HCT116 (cell line): ENCODE measurements at regions not wholly inside any gene's neighbourhood (a gene's known extent, or its start where the extent isn't known, plus 50 kb on each side); places are given as distances from the start of the nearest gene placed in this dataset.

ENCODE experiments used
- ATAC-seq: fragments of 200-7000 bp; cut with Tn5 transposase; 2 replicates; pipeline ENCODE4 v1.9.1; 2020; ENCODE audit warnings: mild to moderate bottlenecking, moderate library complexity
- BruUV-seq: library from RNA; stranded (reverse); fragments of 400-500 nt; replicated peaks from 2 replicates; lab custom pipeline; 2021; lab: Mats Ljungman, UMichigan
- CTCF ChIA-PET: fragments of 300-600 bp; sonication (Branson Sonifier 250); formaldehyde crosslinking; loops from one replicate; lab custom pipeline; 2021; ENCODE audit warnings: antibody characterized with exemption; lab: Charles Lee
- POLR2A ChIA-PET: fragments of 300-600, 350-600 bp; sonication (Branson Sonifier 250); formaldehyde crosslinking; loops from one replicate; lab custom pipeline; 2021; ENCODE audit warnings: antibody characterized with exemption; lab: Charles Lee
- RAD21 ChIA-PET, 2 experiments: fragments of 300-600 bp; sonication (Branson Sonifier 250); formaldehyde crosslinking; loops; one replicate each; lab custom pipeline; 2023; ENCODE audit warnings: low total read pairs in 2 of 2; ENCODE audit not compliant: uncharacterized antibody in 2 of 2, unreplicated experiment in 2 of 2, low non-redundant PET in 1 of 2; lab: Charles Lee
- DNase-seq: peaks from one replicate; pipeline ENCODE4 v3.0.0-alpha.2; 2010; ENCODE audit warnings: low read depth, low spot score
- H2AFZ ChIP-seq: fragments of 200-600 bp; shearing (Covaris generic), sonication (generic); 2 replicates; pipeline ENCODE4 v1.6.1; 2017; ENCODE audit warnings: low read depth, mixed run types, mixed read lengths, antibody characterized with exemption, low read length; ENCODE audit not compliant: poor library complexity, severe bottlenecking
- H3K27ac ChIP-seq: 2 replicates; pipeline ENCODE4 v1.5.1; 2012; ENCODE audit warnings: low read depth, low read length
- H3K27me3 ChIP-seq: fragments of 200-600 bp; sonication (generic); 2 replicates; pipeline ENCODE4 v1.6.1; 2016; ENCODE audit warnings: mixed run types, low read length, mixed read lengths; ENCODE audit not compliant: insufficient read depth
- H3K36me3 ChIP-seq, 2 experiments: fragments of 200-500 bp in 1 of 2; fragments of 200-600 bp in 1 of 2; sonication (Bioruptor generic) in 1 of 2; sonication (generic) in 1 of 2; 2 replicates each; pipeline versions ENCODE4 v1.5.1 to v1.6.1; 2014 to 2016; ENCODE audit warnings: low read length in 2 of 2, inconsistent platforms in 1 of 2, mixed read lengths in 1 of 2, mixed run types in 1 of 2; ENCODE audit not compliant: insufficient read depth in 2 of 2, control insufficient read depth in 1 of 2
- H3K4me1 ChIP-seq, 2 experiments: fragments of 200-600 bp in 1 of 2; sonication (generic) in 1 of 2; 2 replicates each; pipeline versions ENCODE4 v1.5.1 to v1.6.1; 2012 to 2017; ENCODE audit warnings: low read length in 2 of 2, inconsistent platforms in 1 of 2, mild to moderate bottlenecking in 1 of 2, mixed read lengths in 1 of 2, mixed run types in 1 of 2, moderate library complexity in 1 of 2; ENCODE audit not compliant: insufficient read depth in 2 of 2, control insufficient read depth in 1 of 2
- H3K4me2 ChIP-seq: fragments of 200-600 bp; sonication (generic); 2 replicates; pipeline ENCODE4 v1.6.1; 2017; ENCODE audit warnings: mixed run types, low read length, mixed read lengths
- H3K4me3 ChIP-seq, 2 experiments: fragments of 200-600 bp in 1 of 2; sonication (generic) in 1 of 2; replicated peaks in 1 of 2; 2 replicates each; pipeline ENCODE4 v1.5.1; 2011 to 2016; ENCODE audit warnings: low read length in 2 of 2, control low read depth in 1 of 2, low read depth in 1 of 2, mild to moderate bottlenecking in 1 of 2, mixed read lengths in 1 of 2, mixed run types in 1 of 2
- H3K79me2 ChIP-seq: fragments of 200-600 bp; sonication (generic); 2 replicates; pipeline ENCODE4 v1.6.1; 2017; ENCODE audit warnings: mild to moderate bottlenecking, mixed run types, low read length, moderate library complexity, mixed read lengths; ENCODE audit not compliant: insufficient read depth
- H3K9ac ChIP-seq: fragments of 200-600 bp; sonication (generic); 2 replicates; pipeline ENCODE4 v1.6.1; 2016; ENCODE audit warnings: low read length, mixed read lengths
- H3K9me2 ChIP-seq: fragments of 200-600 bp; sonication (generic), shearing (Covaris generic); 2 replicates; pipeline ENCODE4 v1.6.1; 2017; ENCODE audit warnings: mixed run types, mild to moderate bottlenecking, moderate library complexity; ENCODE audit not compliant: insufficient read depth
- H3K9me3 ChIP-seq, 2 experiments: fragments of 200-500 bp in 1 of 2; fragments of 200-600 bp in 1 of 2; sonication (Bioruptor generic) in 1 of 2; sonication (generic) in 1 of 2; 2 replicates each; pipeline ENCODE4 v1.6.1; 2014 to 2017; ENCODE audit warnings: low read length in 2 of 2, mixed read lengths in 2 of 2, inconsistent platforms in 1 of 2, low read depth in 1 of 2, mild to moderate bottlenecking in 1 of 2, mixed run types in 1 of 2, moderate library complexity in 1 of 2; ENCODE audit not compliant: control insufficient read depth in 1 of 2, insufficient read depth in 1 of 2
- H4K20me1 ChIP-seq: fragments of 200-600 bp; sonication (generic), shearing (Covaris generic); 2 replicates; pipeline ENCODE4 v1.6.1; 2017; ENCODE audit warnings: mixed run types, mild to moderate bottlenecking, moderate library complexity; ENCODE audit not compliant: insufficient read depth
- CEBPB ChIP-seq: IDR thresholded peaks from 2 replicates; pipeline ENCODE4 v1.6.1; 2012; ENCODE audit warnings: low read depth
- CTCF ChIP-seq, 3 experiments: fragments of 200-600 bp in 1 of 3; sonication (generic) in 1 of 3; IDR thresholded peaks in 2 of 3; conservative IDR thresholded peaks in 1 of 3; 2 replicates each; pipeline ENCODE4 v1.5.1; 2012 to 2017; ENCODE audit warnings: low read depth in 2 of 3, low read length in 2 of 3, antibody characterized with exemption in 1 of 3, borderline replicate concordance in 1 of 3, control low read depth in 1 of 3, mild to moderate bottlenecking in 1 of 3, mixed read lengths in 1 of 3, mixed run types in 1 of 3, moderate library complexity in 1 of 3; ENCODE audit not compliant: insufficient read depth in 1 of 3
- EGR1 ChIP-seq: IDR thresholded peaks from 2 replicates; pipeline ENCODE4 v1.6.1; 2012; ENCODE audit warnings: low read depth
- EZH2 ChIP-seq: fragments of 200-600 bp; sonication (generic); IDR thresholded peaks from 2 replicates; pipeline ENCODE4 v1.6.1; 2017; ENCODE audit warnings: antibody characterized with exemption, mixed run types
- EZH2phosphoT487 ChIP-seq: fragments of 200-600 bp; IDR thresholded peaks from 2 replicates; pipeline ENCODE4 v1.6.1; 2018; ENCODE audit warnings: antibody characterized with exemption, borderline replicate concordance
- FOSL1 ChIP-seq: IDR thresholded peaks from 2 replicates; pipeline ENCODE4 v1.6.1; 2012; ENCODE audit warnings: low read depth
- JUND ChIP-seq: IDR thresholded peaks from 2 replicates; pipeline ENCODE4 v1.6.1; 2012
- POLR2A ChIP-seq: IDR thresholded peaks from 2 replicates; pipeline ENCODE4 v1.7.0; 2011; ENCODE audit warnings: borderline replicate concordance; ENCODE audit not compliant: insufficient read depth, insufficient read length; ENCODE audit errors: extremely low read depth
- POLR2AphosphoS5 ChIP-seq: IDR thresholded peaks from 2 replicates; pipeline ENCODE4 v1.6.1; 2011; ENCODE audit warnings: mild to moderate bottlenecking, low read depth, low read length, moderate library complexity
- RAD21 ChIP-seq: IDR thresholded peaks from 2 replicates; pipeline ENCODE4 v1.6.1; 2012; ENCODE audit warnings: low read depth, mild to moderate bottlenecking
- SIN3A ChIP-seq: IDR thresholded peaks from 2 replicates; pipeline ENCODE4 v1.6.1; 2012; ENCODE audit warnings: low read depth
- SP1 ChIP-seq: IDR thresholded peaks from 2 replicates; pipeline ENCODE4 v1.6.1; 2012; ENCODE audit warnings: low read depth
- ZFX ChIP-seq: fragments of 450-650 bp; IDR thresholded peaks from 2 replicates; pipeline ENCODE4 v1.6.1; 2017
- intact Hi-C: fragments of 100-400 bp; cut with micrococcal nuclease; formaldehyde crosslinking; loops from 2 replicates; pipeline ENCODE4 v1.10.0; 2022
- TF ChIP-seq, protein P1 (sequence below): IDR thresholded peaks from 2 replicates; pipeline ENCODE4 v1.6.1; 2011; ENCODE audit warnings: mild to moderate bottlenecking, low read length, moderate library complexity; ENCODE audit not compliant: insufficient replicate concordance; ENCODE audit errors: extremely low read depth
- TF ChIP-seq, protein P2 (sequence below): IDR thresholded peaks from 2 replicates; pipeline ENCODE4 v1.6.1; 2012; ENCODE audit warnings: low read depth

- CTCF ChIA-PET = no interaction called here
- no peaks in the 10 kb centered on the region for H4K20me1 ChIP-seq
- no peak overlapping the region for H3K4me3 ChIP-seq
- ATAC-seq = no peak
- peaks cover 0 to 4% of the 10 kb centered on the region in 2 experiments; a peak in 1 of 4 replicates for H3K4me1 ChIP-seq
- no peaks in the 10 kb centered on the region for H3K79me2 ChIP-seq
- no peaks in the 10 kb centered on the region for H3K9me2 ChIP-seq
- no TSS peak for BruUV-seq
- H3K27me3 ChIP-seq = no peaks in the 10 kb centered on the region
- intact Hi-C loops = loop anchor here (10.0 kb wide), 2 partner anchors 182 to 372 kb away; no protein-coding TSS in a partner anchor
- no peak for TF ChIP-seq RAD21
- TF ChIP-seq EZH2 = no peak
- no peak for TF ChIP-seq CEBPB
- TF ChIP-seq SIN3A = no peak
- TF ChIP-seq, protein P1, sequence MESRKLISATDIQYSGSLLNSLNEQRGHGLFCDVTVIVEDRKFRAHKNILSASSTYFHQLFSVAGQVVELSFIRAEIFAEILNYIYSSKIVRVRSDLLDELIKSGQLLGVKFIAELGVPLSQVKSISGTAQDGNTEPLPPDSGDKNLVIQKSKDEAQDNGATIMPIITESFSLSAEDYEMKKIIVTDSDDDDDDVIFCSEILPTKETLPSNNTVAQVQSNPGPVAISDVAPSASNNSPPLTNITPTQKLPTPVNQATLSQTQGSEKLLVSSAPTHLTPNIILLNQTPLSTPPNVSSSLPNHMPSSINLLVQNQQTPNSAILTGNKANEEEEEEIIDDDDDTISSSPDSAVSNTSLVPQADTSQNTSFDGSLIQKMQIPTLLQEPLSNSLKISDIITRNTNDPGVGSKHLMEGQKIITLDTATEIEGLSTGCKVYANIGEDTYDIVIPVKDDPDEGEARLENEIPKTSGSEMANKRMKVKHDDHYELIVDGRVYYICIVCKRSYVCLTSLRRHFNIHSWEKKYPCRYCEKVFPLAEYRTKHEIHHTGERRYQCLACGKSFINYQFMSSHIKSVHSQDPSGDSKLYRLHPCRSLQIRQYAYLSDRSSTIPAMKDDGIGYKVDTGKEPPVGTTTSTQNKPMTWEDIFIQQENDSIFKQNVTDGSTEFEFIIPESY = no peak
- no peak for TF ChIP-seq FOSL1
- no peak for TF ChIP-seq ZFX
- TF ChIP-seq EGR1 = no peak
- no peak for TF ChIP-seq POLR2AphosphoS5
- TF ChIP-seq CTCF (IDR thresholded peaks at IDR 0.05 in 2 of 3, conservative IDR thresholded peaks at IDR 0.05 in 1 of 3; ENCODE audit: borderline replicate concordance in 1 of 3, insufficient read depth in 1 of 3, low read depth in 2 of 3, low read length in 2 of 3) = no peak
- TF ChIP-seq, protein P2, sequence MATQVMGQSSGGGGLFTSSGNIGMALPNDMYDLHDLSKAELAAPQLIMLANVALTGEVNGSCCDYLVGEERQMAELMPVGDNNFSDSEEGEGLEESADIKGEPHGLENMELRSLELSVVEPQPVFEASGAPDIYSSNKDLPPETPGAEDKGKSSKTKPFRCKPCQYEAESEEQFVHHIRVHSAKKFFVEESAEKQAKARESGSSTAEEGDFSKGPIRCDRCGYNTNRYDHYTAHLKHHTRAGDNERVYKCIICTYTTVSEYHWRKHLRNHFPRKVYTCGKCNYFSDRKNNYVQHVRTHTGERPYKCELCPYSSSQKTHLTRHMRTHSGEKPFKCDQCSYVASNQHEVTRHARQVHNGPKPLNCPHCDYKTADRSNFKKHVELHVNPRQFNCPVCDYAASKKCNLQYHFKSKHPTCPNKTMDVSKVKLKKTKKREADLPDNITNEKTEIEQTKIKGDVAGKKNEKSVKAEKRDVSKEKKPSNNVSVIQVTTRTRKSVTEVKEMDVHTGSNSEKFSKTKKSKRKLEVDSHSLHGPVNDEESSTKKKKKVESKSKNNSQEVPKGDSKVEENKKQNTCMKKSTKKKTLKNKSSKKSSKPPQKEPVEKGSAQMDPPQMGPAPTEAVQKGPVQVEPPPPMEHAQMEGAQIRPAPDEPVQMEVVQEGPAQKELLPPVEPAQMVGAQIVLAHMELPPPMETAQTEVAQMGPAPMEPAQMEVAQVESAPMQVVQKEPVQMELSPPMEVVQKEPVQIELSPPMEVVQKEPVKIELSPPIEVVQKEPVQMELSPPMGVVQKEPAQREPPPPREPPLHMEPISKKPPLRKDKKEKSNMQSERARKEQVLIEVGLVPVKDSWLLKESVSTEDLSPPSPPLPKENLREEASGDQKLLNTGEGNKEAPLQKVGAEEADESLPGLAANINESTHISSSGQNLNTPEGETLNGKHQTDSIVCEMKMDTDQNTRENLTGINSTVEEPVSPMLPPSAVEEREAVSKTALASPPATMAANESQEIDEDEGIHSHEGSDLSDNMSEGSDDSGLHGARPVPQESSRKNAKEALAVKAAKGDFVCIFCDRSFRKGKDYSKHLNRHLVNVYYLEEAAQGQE = no peak
- TF ChIP-seq JUND = no peak
- no peak for TF ChIP-seq EZH2phosphoT487
- no peak for TF ChIP-seq POLR2A
- TF ChIP-seq SP1 = no peak
- TF ChIP-seq, all 23 proteins: peak for 0
- Histone ChIP-seq H3K9ac (no peak overlapping the region), H2AFZ (no peak overlapping the region), H3K36me3 (no peaks in the 10 kb centered on the region), H3K4me2 (no peak overlapping the region), H3K27ac (no peak overlapping the region), H3K9me3 (no peaks in the 10 kb centered on the region)
- ChIA-PET RAD21 (no interaction called here), POLR2A (no interaction called here)
- DNase-seq = no peak
These were observed 242.8 kb upstream of the JADE1 start for GRCh38 chr4:128566693-128567092.
